PC-3 (cell line): ENCODE measurements at regions not wholly inside any gene's neighbourhood (a gene's known extent, or its start where the extent isn't known, plus 50 kb on each side); places are given as distances from the start of the nearest gene placed in this dataset.

Experiments used
- CTCF ChIP-seq: fragments of 300-600 bp; sonication (generic); conservative IDR thresholded peaks from 2 replicates; pipeline ENCODE4 v1.5.1; 2017; ENCODE audit warnings: antibody characterized with exemption, low read depth, mild to moderate bottlenecking, low read length
- EZH2 ChIP-seq: fragments of 300-600 bp; sonication (generic); IDR thresholded peaks from one replicate; pipeline ENCODE4 v1.6.1; 2017; ENCODE audit warnings: antibody characterized with exemption, mild to moderate bottlenecking, low read length; ENCODE audit not compliant: unreplicated experiment

- no peak for TF ChIP-seq EZH2
- TF ChIP-seq CTCF = no peak
Measured at GRCh38 chr1:200471739-200472138, 61.9 kb upstream of the ZNF281 start.
